GM19455 (cell line): ENCODE measurements at regions not wholly inside any gene's neighbourhood (a gene's known extent, or its start where the extent isn't known, plus 50 kb on each side); places are given as distances from the start of the nearest gene placed in this dataset.
"Not testable (repeated sequence)": the region's sequence is repeated elsewhere in the genome, so short reads cannot be mapped to it uniquely, and the experiment has no call there.

Source experiments
- ATAC-seq: cut with Tn5 transposase; IDR thresholded peaks from one replicate; pipeline ENCODE4 v1.9.1; 2021; ENCODE audit not compliant: unreplicated experiment

DNA sequence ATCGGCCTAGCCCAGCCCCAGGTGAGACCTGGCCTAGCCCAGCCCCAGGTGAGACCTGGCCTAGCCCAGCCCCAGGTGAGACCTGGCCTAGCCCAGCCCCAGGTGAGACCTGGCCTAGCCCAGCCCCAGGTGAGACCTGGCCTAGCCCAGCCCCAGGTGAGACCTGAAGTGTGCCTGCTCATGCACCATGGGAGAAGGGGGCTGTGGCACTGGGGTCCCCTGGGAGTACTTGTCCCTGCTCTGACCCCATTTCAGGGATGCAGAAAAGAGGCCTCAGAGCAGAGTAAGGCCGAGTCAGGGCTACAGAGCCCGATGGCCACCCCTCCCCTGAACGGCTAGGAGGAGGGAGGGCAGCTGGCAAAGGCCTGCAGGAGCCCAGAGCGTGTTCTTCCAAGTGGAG lies 129.6 kb downstream of the CRYBB2 start:
- ATAC-seq, result not testable (repeated sequence)

DNA sequence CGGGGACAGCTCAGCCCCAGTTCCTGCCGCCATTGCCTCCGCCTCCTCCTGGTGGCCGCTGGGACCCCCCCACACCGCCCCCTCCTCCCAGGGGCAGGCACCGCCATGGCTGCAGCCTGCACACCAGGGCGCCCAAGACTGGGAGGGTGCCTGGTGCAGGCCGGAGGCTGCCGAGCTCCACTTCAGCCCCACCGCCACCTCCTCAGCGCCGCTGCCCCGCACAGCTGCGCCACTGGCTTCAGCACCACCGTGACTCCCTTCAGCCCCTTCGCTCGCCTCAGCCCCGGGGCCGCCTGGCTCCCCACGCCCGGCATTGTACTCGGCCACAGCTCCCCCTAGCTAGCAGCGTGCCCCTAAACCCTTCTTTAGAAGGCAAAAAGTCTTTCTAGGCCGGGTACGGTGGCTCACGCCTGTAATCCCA lies 131.1 kb downstream of the CRYBB2 start:
- no peak for ATAC-seq

DNA sequence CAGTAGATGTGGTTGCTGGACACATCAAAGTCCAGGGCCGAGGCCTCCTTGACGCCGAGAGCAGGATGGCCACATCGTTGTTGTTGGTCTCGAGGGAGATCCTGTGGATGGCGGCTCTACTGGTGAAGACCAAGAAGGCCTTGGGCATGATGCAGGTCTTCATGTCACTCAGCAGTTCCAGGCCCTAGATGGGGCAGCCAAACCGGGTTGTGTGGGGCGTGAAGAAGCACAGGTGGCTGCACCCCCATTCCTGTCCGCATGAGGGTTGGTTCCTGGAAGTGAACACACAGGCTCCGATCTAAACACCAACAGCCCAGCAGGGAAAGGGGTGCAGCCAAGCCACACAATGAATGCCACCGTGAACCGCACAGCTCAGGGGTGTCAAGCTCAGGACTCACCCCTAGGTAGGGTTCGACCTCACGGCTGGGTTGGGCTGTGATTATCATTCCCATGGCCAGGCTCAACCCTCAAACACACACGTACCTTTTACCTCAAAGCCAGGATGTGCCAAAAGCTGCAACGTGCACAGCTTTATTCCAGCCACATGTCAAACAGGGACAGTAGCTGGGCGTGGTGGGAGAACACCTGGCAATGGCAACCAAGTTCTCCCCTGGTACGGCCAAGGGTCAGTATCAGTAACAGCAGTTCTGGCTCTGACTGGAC lies 132.3 kb downstream of the CRYBB2 start:
- ATAC-seq, result no peak

DNA sequence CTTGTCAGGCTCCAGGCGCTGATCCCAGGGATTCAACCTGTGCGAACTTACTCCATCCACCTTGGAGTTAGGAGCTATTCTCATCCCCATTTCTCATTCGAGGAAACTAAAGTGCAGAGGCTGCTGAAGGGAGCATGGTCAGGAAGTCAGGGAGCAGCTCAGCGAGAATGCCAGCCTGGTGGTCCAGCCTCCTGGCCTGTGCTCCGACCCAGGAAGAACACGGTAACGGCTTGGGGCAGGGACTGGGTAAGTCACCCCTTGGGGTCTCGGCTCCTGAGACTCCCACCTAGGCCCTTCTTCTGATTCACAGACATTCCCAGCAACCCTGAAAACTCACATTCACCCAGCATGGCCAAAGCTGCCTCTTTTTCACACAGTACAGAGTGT lies 132.8 kb downstream of the CRYBB2 start:
- no peak for ATAC-seq

DNA sequence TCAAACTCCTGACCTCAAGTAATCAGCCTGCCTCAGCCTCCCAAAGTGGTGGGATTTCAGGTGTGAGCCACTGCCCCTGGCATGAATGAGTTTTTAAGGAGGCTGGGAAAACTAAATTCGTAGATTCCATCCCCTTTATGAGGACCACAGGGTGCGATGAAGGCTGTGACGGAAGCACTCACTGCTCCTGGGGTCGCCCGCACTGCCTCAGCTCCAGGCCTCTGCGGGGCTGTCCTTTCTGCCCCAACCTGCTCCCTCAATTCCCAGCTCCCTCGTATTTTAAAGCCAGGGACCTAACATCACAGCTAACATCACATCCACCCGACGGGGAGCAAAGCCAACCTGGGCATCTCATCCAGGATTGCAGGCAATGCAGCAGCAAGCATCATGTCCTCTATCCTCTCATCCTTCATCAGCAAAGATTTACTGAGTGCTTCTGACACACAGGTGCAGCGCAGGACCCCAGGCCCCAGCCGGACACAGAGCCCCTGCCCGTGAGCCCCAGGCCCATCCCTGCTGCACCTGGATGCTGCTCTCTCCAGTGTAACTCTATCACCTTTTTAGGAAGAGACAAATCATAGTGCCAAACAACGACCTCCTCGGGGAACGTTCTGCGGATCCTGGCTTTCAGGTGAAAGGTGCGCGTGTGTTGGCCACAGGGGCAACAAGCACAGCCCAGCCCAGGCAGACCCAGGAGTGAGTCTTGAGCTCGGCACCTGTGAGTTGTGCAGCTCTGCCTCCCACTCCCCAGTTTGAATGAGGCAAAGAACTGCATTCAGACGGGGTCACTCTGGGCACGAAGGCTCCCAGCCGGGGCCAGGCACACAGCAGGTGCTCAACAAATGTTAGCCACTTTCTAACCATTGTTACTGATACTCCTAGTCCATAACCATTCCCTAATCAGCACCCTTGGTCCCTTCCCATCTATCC lies 134.3 kb downstream of the CRYBB2 start:
- ATAC-seq, result no peak

DNA sequence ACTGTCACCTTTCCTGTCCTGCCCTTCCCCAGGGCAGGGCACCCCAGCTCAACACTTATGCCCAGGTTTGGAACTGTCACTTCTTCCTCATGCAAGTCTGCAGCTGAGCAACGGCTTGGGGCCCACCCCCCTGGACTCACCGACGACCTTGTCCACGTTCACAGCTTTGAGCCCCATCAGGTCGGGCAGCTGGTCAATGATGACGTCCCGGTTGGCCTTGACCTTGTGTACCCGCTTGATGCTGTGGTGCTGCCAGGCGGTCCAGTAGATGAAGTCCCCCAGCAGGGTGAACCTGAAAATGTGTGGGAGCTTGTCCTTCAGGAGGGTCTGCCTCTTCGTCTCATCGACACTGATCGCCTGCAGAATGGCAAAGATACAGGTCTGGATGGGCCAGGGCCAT lies 135.0 kb downstream of the CRYBB2 start:
- no peak for ATAC-seq

DNA sequence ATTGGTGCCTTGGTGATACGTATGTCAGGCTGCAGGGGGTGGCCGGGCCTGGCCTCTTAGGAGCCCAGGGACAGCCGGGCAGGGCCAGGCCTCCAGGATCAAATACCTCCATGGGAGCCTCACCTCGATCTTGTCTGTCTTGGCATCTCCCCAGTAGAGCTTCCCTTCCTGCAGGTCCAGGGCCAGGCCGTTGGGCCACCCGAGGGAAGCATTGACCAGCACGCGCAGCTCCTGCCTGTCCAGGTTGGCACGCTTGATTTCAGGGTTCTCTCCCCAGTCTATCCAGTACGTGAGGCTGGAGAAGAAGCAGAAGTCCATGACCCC lies 137.7 kb downstream of the CRYBB2 start:
- ATAC-seq, result no peak

DNA sequence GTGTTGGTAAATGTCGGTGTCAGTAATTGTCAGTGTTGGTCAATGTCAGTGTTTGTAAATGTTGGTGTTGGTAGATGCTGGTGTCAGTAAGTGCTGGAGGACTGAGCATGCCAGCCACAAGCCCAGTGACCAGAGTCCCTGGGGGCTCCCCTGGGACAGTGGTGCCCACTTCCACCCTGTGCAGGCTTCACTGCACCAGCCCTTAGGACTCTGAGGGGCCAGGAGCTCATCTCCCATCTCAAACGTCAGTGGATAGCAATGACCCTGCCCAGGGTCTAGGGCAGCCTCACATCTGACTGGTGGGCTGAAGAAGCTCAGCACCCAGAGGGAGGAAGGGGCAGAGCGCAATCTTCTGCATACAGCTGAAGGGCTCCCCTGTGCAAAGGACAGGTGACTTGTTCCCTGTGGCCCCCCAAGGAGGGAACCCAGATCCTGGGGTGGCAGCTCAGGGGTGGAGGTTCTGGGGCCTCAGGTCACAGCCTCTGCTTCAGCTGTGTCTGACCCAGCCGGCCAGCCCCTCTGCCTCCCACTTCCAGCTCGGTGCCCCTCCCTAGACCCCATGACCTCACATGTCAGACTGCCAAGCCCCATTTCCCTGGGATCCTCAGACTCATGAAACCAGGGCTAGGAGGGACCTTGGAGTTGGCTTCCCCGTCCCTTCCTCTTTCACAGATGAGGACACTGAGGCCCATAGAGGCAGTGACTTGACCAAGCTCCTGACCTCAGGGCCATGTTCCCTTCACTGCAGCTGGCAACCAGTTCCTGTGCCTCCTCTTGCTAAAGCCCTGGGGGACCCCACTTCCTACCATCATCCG lies 138.4 kb downstream of the CRYBB2 start:
- no peak for ATAC-seq

DNA sequence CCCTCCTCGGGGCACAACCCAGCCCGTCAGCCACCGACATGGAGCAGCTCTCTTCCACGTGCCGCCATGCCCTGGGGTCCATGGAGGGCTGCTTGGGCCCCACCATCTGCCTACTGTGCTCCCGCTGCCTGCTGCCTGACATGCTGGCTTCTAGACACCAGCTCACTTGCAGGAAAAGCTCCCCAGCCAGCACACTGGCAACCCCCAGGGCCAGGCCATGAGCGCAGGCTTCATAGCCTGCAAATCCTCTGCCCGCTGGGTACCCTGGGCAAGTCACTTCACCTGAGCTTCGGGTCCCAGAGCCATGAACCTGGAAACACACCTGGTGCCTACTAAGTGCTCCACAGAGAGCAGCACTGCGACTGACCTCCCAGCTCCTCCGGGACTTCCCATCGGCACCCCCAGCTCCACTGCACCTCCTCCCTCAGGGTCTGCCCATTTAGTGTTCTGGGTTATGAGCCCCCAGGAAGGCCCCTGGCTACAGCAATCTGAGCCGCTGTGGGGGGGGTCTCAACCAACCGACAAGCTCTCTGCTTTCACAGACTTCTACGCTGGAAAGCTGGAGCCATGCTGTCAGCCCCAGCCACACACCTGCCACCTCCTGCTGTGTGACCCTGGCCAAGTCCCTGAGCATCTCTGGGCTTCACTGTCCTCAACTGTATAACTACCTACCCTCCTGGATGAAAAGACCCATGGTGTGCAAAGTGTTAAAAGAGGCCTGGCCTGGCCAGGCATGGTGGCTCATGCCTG lies 139.2 kb downstream of the CRYBB2 start:
- ATAC-seq, result no peak

DNA sequence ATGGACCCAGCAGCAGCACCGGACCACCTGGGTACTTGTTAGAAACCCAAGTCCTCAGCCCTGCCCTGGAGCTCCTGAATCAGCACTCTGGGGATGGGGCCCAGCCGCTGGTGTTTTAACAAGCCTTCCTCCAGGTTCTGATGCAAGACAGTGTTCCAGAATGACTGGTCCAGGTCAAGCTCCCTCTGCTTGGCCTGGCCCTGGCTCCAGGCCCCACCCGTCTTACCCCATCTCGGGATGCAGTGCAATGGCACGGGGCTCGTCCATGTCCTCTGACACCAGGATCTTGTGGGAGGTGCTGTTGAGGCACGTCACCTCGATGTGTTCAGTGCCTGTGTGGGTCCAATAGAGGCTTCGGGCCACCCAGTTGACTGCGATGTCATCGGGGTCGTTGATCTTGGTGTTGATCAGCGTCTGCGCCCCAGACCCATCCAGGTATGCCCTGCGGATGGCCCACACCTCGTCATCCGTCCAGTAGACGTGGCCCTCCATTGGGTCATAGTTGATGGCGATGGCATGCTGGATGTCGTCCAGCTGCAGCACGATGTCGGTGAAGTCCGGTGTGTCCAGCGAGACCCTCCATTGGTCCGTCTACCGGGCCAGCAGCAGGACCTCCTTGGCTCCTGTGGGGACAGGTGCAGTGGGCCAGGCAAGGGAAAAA lies 140.3 kb downstream of the CRYBB2 start:
- no peak for ATAC-seq

DNA sequence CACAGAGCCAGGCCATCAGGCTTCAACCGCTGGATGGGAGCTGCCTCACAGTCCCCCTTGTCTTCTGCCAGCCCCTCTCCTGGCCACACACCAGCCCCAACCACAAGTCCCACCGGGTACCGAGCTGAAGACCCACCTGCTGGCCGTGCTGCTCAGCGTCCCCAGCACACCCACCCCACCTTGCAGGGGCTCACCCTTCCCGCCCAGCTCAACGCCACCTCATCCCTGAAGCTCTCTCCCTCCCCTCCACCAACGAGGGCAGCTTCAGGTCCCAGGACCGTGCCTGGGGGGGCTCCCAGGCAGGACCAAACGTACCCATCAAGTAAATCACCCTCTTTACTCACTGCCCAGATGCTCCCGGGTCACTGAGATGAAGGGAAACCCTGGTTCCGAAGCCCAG lies 141.0 kb downstream of the CRYBB2 start:
- ATAC-seq, result no peak

DNA sequence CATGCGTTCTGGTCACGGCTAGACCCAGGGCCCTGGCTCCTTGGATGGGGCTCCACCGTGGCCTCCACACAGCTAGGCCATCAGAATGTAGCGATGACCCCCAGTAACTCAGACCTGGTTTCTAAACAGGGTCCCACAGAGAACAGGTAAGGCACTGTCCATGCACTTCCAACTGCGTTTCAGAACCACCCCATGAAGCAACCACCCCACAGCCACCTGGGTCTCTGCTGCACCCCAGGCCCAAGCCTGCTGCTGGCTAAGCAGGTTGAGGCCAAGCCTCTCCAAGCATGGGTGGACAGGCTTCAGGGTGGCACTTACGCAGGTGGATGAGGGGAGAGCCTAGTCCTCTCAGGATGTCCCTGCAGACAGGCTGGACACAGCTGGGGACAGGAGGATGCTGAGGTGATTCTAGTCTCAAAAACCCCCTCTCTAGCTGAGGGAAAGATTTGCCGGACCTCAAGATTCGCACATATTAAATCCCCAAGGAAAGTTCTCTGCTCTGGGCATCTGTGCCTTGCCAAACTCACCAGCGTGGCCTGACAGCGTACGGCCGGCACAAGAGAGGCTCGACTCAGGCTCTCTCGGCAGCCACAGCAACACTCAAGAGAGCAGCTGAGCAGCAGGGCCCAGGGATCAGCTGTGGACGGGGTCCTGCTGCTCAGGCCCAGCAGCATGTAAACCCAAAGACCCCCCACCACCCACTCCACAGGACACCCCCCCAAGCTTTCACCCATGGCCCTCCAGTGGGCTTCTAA lies 141.6 kb downstream of the CRYBB2 start:
- no peak for ATAC-seq

DNA sequence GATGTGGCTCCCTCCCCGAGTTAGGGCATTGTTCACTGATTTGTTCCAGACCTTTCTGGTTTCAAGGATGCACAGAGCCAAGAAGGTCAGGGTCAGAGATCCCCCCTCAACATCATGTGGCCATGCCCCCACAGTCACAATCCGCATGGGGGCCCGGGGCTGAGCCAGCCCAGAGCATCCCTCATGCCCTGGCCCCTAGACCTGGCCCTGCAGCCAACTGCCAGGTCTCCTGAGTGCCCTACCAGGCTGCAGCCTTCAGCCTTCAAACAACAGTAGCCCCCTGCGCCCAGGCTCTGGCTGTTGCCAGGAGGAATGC lies 142.4 kb downstream of the CRYBB2 start:
- no peak for ATAC-seq

DNA sequence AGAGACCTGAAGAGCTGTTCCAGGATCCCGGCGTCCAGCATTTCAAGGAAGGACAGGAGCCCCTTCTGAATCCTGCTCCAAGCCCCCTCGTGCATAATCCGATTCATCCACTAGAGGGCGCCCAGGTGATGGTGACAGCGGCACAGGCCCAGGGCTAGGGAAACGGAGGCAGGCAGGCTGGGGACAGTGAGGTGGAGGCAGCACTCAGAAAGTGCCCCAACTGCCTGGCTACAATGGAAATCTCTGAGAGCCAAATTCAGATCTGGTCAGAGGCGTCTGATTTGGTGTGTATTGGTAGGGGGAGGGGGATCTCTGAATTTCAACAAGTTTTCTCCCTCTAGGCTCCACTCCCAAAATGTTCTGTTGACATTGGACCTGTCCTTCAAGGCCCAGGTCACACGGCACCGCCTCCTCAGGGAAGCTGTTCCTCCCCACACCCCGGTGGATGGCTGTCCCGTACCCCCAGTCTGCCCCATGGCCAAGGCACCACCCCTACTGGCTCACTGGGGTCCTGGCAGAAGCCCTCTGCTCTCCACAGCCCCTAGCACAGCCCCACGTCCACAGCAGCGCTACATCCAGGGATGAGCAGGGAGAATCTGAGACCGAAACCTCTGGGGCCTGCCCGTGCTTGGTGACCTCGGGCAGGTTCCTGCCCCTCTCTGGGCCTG lies 142.9 kb downstream of the CRYBB2 start:
- no peak for ATAC-seq

DNA sequence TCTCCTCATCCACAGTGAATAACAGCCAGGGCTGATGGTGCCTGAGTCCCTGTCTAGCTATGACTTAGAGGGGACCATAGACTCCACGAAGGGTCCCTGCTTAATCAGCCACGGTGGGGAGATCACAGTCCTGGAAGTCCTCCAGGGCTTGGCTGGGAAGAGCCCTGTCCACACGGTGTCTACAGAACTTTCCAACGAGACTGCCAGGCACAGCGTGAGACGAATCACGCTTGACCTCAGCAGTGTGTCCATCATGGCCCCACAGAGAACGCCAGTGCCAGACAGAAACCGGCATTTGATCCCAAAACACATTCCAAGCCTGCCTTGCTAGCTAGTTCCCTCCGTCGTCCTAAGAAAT lies 143.4 kb downstream of the CRYBB2 start:
- no peak for ATAC-seq

DNA sequence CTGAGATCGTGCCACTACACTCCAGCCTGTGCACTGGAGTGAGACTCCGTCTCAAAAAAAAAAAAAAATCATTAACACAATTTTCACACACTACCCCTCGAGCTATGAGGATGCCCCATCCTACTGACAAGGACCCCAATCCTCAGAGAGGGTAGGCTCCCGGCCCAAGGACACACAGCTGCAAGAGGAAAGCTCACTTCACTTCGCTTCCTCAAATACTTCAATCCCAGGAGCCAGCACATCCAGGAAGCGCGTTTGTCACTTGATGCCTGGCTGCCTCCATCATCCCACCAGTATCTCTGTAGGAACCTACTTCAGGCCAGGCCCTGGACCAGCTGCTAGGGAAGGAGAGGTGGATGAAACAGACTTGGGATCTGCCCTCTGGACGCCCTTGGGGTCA lies 144.0 kb downstream of the CRYBB2 start:
- no peak for ATAC-seq

DNA sequence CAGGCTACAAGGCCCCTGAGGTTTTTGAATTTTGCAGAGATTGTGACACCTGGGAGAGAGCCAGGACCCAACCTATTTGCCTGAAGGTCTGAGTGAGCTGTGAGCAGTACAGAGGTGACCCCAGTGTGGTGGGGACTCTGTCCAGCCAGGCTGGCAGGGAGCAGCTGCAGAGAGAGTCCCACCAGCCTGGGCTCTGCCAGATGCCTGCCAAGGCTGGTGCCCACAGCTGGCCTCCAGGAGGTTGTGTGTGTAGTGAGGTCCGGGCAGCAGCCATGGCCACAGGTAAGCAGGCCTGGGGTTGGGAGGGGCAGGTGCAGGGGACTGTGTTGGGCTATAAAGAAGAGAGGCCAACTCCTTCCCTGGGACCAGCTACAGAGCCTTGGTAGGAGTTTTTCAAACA lies 144.8 kb downstream of the CRYBB2 start:
- ATAC-seq, result no peak

DNA sequence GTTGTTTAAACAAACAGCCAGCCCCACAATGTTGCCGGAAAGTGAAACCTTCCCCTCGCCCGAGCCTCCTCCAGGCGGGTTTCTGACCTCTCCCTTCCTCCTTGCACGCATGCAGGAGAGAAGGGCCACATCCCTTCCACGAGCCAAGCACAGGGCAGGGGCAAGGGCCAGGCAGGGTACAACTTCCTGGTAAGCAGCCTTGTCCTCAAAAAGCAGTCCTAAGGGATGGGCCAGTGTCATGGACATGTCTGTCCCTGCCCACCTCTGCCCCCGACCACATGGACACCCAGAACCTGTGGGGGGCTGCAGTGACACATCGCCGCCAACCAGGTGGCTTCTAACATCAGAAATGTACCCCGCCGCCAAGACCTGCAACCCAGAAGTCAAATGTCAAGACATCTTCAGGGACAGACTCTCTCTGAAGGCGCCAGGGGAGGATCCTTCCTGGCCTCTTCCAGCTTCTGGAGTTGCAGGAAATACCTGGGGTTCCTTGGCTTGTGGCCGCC lies 145.3 kb downstream of the CRYBB2 start:
- no peak for ATAC-seq

DNA sequence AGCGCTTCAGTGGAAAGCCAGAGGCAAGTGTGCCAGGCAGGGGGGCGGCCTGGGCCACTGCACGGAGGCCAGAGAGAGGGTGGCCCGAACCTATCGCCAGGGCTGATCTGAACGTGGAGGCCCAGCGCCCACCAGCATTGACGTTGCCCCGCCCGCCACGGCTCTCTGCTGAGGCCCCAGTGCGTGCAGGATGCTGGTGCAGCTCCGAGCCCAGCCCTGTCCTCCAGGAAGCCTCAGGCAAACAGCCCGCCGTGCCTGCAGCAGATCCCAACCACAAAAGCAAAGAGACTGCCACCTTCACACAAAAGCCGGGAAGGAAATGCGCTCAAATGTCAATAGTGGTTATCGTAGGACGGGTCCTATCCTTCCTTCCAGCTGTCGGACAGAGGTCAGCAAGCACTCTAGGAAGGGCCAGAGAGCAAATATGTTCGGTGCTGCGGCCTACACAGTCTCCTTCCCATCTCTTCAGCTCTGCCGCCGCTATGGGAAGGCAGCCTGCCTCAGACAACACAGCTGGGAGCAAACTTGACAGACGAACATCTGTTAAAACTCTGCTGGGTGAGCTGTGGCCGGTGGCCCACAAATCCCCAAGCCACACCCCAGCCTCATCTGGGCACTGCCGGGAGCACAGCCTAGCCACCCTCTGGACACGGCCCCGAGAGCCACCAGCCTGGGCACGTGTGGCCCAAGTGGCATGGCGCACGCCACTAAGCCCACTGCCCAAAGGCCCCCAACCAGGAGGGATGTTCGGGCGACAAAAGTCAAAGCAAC lies 146.2 kb downstream of the CRYBB2 start:
- ATAC-seq, result no peak
